Activated CD4-positive, alpha-beta T cell treated with anti-CD3 and anti-CD28 coated beads, Interleukin-2, Interleukin-6, amounts not matched to agents 100 ng/mL and 50 ng/mL, durations not matched to agents 16 hours and 8 hours (primary cell): ENCODE measurements at regions not wholly inside any gene's neighbourhood (a gene's known extent, or its start where the extent isn't known, plus 50 kb on each side); places are given as distances from the start of the nearest gene placed in this dataset.

Source experiments
- DNase-seq: peaks from one replicate; pipeline ENCODE4 v3.0.0-alpha.2; 2020

GRCh38 chr12:88665071-88665470 lies 84.8 kb upstream of the KITLG start:
- no peak for DNase-seq

DNA sequence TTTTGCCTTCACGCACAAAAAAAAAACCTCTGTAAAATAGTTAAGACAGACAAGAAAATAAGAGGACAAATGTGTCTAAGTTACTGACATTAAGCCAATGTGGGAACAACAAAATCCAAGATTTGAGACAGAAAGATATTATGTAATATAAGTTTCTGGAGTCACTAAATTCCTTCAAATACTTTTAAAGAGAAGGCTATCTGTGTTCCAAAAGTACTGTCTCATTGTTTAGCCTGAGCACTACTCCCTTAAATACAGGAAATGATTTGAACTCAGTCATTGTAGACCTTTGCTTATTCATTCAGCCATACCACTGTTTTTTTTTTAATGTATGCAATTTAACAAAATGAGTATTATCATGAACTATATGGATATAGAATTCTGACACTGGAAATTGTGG lies 82.7 kb upstream of the KITLG start:
- DNase-seq = no peak

- no peak for DNase-seq
These were observed 81.8 kb upstream of the KITLG start for GRCh38 chr12:88662093-88662492.

- no peak for DNase-seq
These were observed 77.7 kb upstream of the KITLG start for GRCh38 chr12:88658009-88658408.

DNA sequence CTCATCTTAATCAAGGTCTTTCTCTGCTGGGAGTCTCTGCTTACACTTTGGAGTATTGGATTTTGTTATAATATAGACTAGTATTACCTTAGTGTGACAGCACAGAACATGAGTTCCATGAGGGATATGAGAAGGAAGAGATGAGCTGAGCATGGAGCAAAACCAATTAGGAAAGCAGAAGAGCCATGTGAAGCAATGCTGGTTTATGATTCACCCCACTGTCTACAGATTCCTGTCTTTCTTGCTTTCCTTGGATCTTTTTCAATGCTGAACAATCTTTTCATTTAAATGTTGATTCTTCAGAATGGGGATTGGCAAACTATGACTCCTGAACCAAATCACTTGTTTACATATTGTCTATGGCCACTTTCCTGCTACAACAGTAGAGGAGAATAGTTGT lies 70.4 kb upstream of the KITLG start:
- DNase-seq = no peak

DNA sequence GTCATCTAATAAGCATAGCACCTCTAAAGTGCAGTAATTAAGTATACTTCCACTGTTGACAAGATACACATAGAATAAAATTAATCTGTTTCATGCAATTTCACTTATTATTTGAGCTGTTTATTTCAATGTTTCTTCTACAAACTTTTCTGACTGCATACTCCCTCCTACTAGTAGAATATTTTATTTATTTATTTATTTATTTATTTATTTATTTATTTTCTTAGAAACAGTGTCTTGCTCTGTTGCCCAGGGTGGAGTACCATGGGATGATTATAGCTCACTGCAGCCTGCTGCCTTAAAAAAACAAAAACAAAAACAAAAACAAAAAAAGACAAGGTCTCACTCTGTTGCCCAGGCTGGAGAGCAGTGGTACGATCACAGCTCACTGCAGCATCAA lies 68.4 kb upstream of the KITLG start:
- no peak for DNase-seq

GRCh38 chr12:88646824-88647223 lies 66.6 kb upstream of the KITLG start:
- DNase-seq = no peak

- DNase-seq = no peak
These were observed 65.5 kb upstream of the KITLG start for GRCh38 chr12:88645816-88646215.

- no peak for DNase-seq
These were observed 64.9 kb upstream of the KITLG start for GRCh38 chr12:88644946-88645702.

DNA sequence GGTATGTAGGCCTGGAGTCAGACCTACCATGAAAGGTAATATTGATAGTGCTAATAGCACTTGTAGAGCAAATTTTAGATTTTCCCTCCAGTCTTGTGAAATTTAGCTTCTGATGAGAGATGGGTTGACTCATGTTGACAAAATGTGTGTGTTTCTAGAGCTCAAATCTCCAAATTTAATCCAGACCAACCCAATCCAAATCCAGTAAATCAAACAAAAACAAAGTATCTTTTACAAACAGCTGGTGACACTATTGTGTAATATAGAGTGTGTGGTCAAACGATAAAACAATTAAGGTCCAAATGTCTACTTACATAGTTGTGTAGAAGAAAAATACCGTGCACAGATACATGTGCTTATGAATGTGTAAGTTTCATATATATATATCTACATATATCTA lies 63.4 kb upstream of the KITLG start:
- DNase-seq = no peak

GRCh38 chr12:88642675-88643431 lies 62.6 kb upstream of the KITLG start:
- DNase-seq = no peak

DNA sequence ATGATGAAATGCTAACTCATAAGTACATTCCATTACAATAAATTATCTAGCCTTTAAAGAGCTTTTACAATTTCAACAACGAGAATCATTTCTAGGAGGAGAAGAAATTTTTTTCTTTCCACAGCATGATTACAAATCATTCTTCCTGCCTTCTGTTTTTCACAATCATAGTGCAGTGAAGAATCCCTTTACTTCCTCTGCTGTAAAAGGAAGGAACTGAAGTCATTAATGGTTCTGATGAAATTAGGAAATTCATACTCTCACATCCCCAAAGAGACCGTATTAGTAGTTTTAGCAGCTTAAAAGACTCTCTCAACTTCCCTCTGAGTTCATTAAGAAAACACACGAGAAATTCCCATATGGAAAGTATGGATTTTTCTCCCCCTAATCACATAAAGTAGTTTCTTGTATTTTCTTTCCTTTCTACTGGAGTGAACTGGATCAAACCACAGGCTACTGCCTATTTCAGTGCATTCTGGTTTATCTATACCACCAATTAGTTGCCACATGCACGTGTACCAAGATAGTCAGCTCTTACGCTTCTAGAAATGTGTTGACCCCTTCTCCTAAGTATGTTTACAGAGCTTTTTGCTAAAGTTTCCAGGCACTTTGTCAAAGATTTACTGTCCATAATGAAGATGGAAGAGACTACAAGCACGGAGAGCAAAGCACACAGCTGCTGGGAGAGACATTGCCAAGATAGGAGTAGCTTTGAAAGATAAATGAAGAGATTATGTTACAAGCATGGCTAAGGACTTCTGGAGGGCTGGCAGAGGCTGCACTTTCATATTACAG lies 58.9 kb upstream of the KITLG start:
- no peak for DNase-seq

DNA sequence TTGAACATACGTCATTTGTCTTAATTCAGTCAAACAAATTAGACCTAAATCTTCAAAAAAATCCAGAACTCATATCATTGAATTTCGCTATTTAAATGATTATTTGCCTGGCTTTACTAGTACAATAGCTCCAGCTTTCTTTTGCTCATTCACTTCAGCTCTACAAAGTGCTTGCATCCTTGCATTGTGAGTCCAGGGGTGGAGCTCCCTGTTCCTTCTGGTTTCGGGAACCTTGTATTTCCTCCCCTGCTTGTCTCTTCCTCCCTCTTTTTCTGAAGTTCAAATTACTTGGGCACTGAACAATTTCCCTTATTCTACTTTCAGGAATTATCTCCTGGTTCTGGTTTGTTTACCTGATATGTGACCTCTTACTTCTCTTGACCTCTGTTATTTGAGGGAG lies 58.1 kb upstream of the KITLG start:
- DNase-seq = no peak

GRCh38 chr12:88634008-88634407 lies 53.7 kb upstream of the KITLG start:
- no peak for DNase-seq

DNA sequence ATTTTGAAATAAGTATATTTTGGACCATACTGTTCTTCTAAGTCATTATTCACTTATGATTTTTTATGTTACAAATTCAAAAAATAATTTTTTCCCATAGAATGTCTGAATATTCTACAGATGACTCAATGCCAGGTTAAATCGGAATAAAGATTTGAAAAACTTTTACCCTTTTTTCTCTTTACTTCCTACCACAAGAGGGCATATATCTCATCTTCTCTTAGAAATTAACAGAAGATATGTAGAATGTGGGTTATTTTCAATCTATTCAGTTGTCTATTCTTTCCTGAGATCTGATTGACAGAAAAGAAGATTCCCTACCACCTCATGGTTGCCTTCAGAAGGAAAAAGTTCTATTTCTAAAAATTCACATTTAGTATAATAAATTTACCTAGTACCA lies 53.0 kb upstream of the KITLG start:
- no peak for DNase-seq

- DNase-seq = no peak
These were observed 50.3 kb upstream of the KITLG start for GRCh38 chr12:88630561-88630960.
